HG02571 (cell line): ENCODE measurements at regions not wholly inside any gene's neighbourhood (a gene's known extent, or its start where the extent isn't known, plus 50 kb on each side); places are given as distances from the start of the nearest gene placed in this dataset.
"Not testable (repeated sequence)": the region's sequence is repeated elsewhere in the genome, so short reads cannot be mapped to it uniquely, and the experiment has no call there.

Experiments
- ATAC-seq: cut with Tn5 transposase; IDR thresholded peaks from one replicate; pipeline ENCODE4 v1.9.1; 2021; ENCODE audit warnings: mild to moderate bottlenecking, moderate library complexity; ENCODE audit not compliant: unreplicated experiment

- no peak for ATAC-seq
These were observed 280.6 kb upstream of the SFSWAP start for GRCh38 chr12:131430158-131430742.

- not testable (repeated sequence) for ATAC-seq
These were observed 279.7 kb upstream of the SFSWAP start for GRCh38 chr12:131431126-131431655.

GRCh38 chr12:131432532-131433260 is 278.2 kb upstream of the SFSWAP start:
- ATAC-seq = no peak

GRCh38 chr12:131434208-131435125 is 276.4 kb upstream of the SFSWAP start:
- ATAC-seq = no peak

GRCh38 chr12:131436922-131437705 is 273.8 kb upstream of the SFSWAP start:
- ATAC-seq = no peak

GRCh38 chr12:131437706-131438492 is 273.0 kb upstream of the SFSWAP start:
- no peak for ATAC-seq

GRCh38 chr12:131438493-131438835 is 272.4 kb upstream of the SFSWAP start:
- ATAC-seq = not testable (repeated sequence)

GRCh38 chr12:131438881-131439280 is 272.0 kb upstream of the SFSWAP start:
- ATAC-seq = no peak

GRCh38 chr12:131439752-131440151 is 271.1 kb upstream of the SFSWAP start:
- not testable (repeated sequence) for ATAC-seq

GRCh38 chr12:131440209-131441059 is 270.5 kb upstream of the SFSWAP start:
- ATAC-seq = not testable (repeated sequence)

- no peak for ATAC-seq
These were observed 269.9 kb upstream of the SFSWAP start for GRCh38 chr12:131441060-131441396.

GRCh38 chr12:131441638-131442336 is 269.1 kb upstream of the SFSWAP start:
- no peak for ATAC-seq

- no peak for ATAC-seq
These were observed 268.5 kb upstream of the SFSWAP start for GRCh38 chr12:131442337-131442918.

- ATAC-seq = no peak
These were observed 267.6 kb upstream of the SFSWAP start for GRCh38 chr12:131443019-131444000.

- ATAC-seq = no peak
These were observed 266.4 kb upstream of the SFSWAP start for GRCh38 chr12:131444220-131445164.
